ENCODE measurements at regions not wholly inside any gene's neighbourhood (a gene's known extent, or its start where the extent isn't known, plus 50 kb on each side); places are given as distances from the start of the nearest gene placed in this dataset.

- Mint-ChIP-seq H3K36me3 (ENCODE audit: low read depth) (no peaks in the 10 kb centered on the region), H3K4me3 (no peak overlapping the region), H3K27ac (no peak overlapping the region), H3K9me3 (no peaks in the 10 kb centered on the region), H3K27me3 (no peaks in the 10 kb centered on the region), H3K4me1 (no peaks in the 10 kb centered on the region)
- intact Hi-C loops (cut with micrococcal nuclease), result no loop called here
- no peak for DNase-seq
These were observed 86.5 kb upstream of the CENPW start for GRCh38 chr6:126253431-126253830.

- Mint-ChIP-seq H3K4me3 (no peak overlapping the region), H3K27me3 (no peaks in the 10 kb centered on the region), H3K4me1 (no peaks in the 10 kb centered on the region), H3K36me3 (ENCODE audit: low read depth) (no peaks in the 10 kb centered on the region), H3K9me3 (peaks cover 12% of the 10 kb centered on the region), H3K27ac (no peak overlapping the region)
- DNase-seq, result no peak
- intact Hi-C loops (cut with micrococcal nuclease), result no loop called here
These were observed 81.8 kb upstream of the CENPW start for GRCh38 chr6:126258150-126258549.

GRCh38 chr6:126261792-126262421 lies 78.0 kb upstream of the CENPW start:
- intact Hi-C loops (cut with micrococcal nuclease), result no loop called here
- H3K4me3 Mint-ChIP-seq, result no peak overlapping the region
- no peaks in the 10 kb centered on the region for H3K27me3 Mint-ChIP-seq
- peaks cover 12% of the 10 kb centered on the region for H3K9me3 Mint-ChIP-seq
- no peak overlapping the region for H3K27ac Mint-ChIP-seq
- H3K36me3 Mint-ChIP-seq (ENCODE audit: low read depth), result no peaks in the 10 kb centered on the region
- no peak for DNase-seq
- no peaks in the 10 kb centered on the region for H3K4me1 Mint-ChIP-seq

- DNase-seq, result no peak
- H3K27me3 Mint-ChIP-seq, result no peaks in the 10 kb centered on the region
- H3K9me3 Mint-ChIP-seq, result peaks cover 12% of the 10 kb centered on the region
- intact Hi-C loops (cut with micrococcal nuclease), result no loop called here
- H3K4me1 Mint-ChIP-seq, result no peaks in the 10 kb centered on the region
- no peaks in the 10 kb centered on the region for H3K36me3 Mint-ChIP-seq (ENCODE audit: low read depth)
- H3K27ac Mint-ChIP-seq, result no peak overlapping the region
- H3K4me3 Mint-ChIP-seq, result no peak overlapping the region
These were observed 75.7 kb upstream of the CENPW start for GRCh38 chr6:126264265-126264664.

- H3K27me3 Mint-ChIP-seq, result no peaks in the 10 kb centered on the region
- intact Hi-C loops (cut with micrococcal nuclease), result no loop called here
- H3K9me3 Mint-ChIP-seq, result peaks cover 4% of the 10 kb centered on the region
- H3K36me3 Mint-ChIP-seq (ENCODE audit: low read depth), result no peaks in the 10 kb centered on the region
- no peak overlapping the region for H3K27ac Mint-ChIP-seq
- no peak for DNase-seq
- H3K4me1 Mint-ChIP-seq, result no peaks in the 10 kb centered on the region
- H3K4me3 Mint-ChIP-seq, result no peak overlapping the region
These were observed 73.3 kb upstream of the CENPW start for GRCh38 chr6:126266664-126267063.

- Mint-ChIP-seq H3K36me3 (ENCODE audit: low read depth) (no peaks in the 10 kb centered on the region), H3K4me3 (no peak overlapping the region), H3K4me1 (no peaks in the 10 kb centered on the region), H3K27me3 (no peaks in the 10 kb centered on the region), H3K27ac (no peak overlapping the region), H3K9me3 (no peaks in the 10 kb centered on the region)
- DNase-seq, result no peak
- intact Hi-C loops (cut with micrococcal nuclease), result no loop called here
These were observed 72.3 kb upstream of the CENPW start for GRCh38 chr6:126267626-126268025.

GRCh38 chr6:126268092-126268491 lies 71.8 kb upstream of the CENPW start:
- Mint-ChIP-seq H3K9me3 (no peaks in the 10 kb centered on the region), H3K27ac (no peak overlapping the region), H3K4me1 (no peaks in the 10 kb centered on the region), H3K36me3 (ENCODE audit: low read depth) (no peaks in the 10 kb centered on the region), H3K4me3 (no peak overlapping the region), H3K27me3 (no peaks in the 10 kb centered on the region)
- intact Hi-C loops (cut with micrococcal nuclease), result no loop called here
- no peak for DNase-seq

- Mint-ChIP-seq H3K36me3 (ENCODE audit: low read depth) (no peaks in the 10 kb centered on the region), H3K27ac (no peak overlapping the region), H3K9me3 (no peaks in the 10 kb centered on the region), H3K27me3 (no peaks in the 10 kb centered on the region), H3K4me1 (no peaks in the 10 kb centered on the region), H3K4me3 (no peak overlapping the region)
- intact Hi-C loops (cut with micrococcal nuclease), result no loop called here
- DNase-seq, result no peak
These were observed 59.6 kb upstream of the CENPW start for GRCh38 chr6:126280287-126280686.

- no peaks in the 10 kb centered on the region for H3K4me1 Mint-ChIP-seq
- no peaks in the 10 kb centered on the region for H3K27me3 Mint-ChIP-seq
- H3K27ac Mint-ChIP-seq, result no peak overlapping the region
- H3K4me3 Mint-ChIP-seq, result no peak overlapping the region
- no peak for DNase-seq
- no peaks in the 10 kb centered on the region for H3K9me3 Mint-ChIP-seq
- no peaks in the 10 kb centered on the region for H3K36me3 Mint-ChIP-seq (ENCODE audit: low read depth)
- intact Hi-C loops (cut with micrococcal nuclease), result no loop called here
These were observed 54.0 kb upstream of the CENPW start for GRCh38 chr6:126285871-126286365.
